NCI-H82 (cell line): ENCODE measurements at regions not wholly inside any gene's neighbourhood (a gene's known extent, or its start where the extent isn't known, plus 50 kb on each side); places are given as distances from the start of the nearest gene placed in this dataset.

Source experiments
- DNase-seq: peaks from one replicate; lab custom pipeline; 2025; lab: John Stamatoyannopoulos, UW

GRCh38 chr12:19572920-19573558 lies 133.7 kb downstream of the AEBP2 start:
- DNase-seq: peak; percentile 83

GRCh38 chr12:19573866-19574265 lies 134.6 kb downstream of the AEBP2 start:
- DNase-seq: no peak

- peak; percentile 90 for DNase-seq
Observed at GRCh38 chr12:19574601-19575000, 135.3 kb downstream of the AEBP2 start.

DNA sequence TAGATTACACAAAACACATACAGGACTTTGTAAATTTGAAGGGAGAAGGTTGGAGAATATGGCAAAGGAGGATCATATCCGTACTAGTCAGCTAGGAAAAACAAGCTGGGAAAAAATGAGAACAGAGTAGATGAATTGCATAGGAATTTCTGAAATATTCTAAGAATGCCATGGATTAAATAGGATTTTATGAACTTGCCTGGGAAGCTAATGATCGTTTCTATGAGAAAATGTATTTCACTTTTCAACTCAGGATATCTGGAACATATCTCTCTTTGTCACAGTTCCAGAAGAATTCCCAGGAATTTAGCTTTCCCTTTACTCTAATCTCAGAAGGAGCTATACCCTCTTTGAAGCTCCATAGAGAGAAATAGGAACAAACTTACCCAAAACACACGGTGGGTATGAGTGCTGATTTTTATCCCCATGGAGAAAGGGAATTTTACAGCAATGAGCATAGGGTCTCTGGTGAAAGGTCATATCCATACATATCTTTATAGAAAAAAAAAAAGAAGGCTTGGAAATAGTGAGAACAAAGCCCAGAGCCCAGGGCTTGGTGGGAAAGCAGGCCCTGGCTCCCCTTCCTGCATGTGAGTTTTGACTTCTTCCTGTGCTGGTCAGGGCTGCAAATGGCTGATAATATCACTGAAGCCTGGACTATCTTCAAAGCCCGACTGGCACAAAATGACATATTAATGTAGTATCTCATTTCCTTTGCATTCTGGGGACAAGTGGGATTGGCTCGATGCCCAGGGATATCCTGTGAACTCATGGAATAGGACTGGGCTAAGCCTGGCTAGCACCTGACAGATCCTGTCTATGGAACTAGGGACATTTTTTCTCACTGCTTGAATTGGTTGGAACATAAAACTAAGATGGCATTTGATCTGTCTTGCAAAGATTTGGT lies 136.3 kb downstream of the AEBP2 start:
- peak; percentile 46 for DNase-seq

DNA sequence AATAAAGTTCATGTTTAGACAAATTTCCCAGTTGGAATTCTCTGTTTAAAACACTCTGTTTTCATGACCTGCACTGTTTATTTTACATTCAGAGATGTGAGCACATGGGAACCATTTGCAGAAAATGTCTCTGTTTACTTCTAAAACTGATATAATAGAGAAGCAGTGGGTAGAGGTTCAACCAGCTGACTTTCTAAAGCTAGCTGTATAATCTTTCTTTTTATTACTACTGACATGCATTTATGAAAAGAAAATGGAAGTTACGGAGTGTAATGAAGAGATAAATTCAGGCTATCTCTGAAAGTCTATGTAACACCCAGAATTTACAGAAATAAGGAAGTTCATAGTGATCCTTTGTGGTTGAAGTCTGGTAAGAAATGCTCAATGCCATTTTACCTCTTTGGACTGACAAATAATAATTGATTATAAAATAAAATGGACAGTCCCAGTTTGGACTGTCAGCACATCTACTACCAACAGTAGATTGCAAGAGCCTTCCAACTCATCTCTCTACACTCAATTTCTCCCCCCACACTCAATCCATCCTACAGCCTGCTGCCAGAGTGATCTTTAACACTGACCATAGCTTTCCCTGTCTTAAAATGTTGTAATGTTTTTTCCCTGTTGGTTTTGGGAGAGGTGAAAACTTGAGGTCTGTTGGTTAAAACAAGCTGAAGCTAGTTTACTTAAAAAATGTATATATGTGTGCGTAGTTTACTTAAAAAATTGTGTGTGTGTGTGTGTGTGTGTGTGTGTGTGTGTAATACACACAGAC lies 137.4 kb downstream of the AEBP2 start:
- no peak for DNase-seq

DNA sequence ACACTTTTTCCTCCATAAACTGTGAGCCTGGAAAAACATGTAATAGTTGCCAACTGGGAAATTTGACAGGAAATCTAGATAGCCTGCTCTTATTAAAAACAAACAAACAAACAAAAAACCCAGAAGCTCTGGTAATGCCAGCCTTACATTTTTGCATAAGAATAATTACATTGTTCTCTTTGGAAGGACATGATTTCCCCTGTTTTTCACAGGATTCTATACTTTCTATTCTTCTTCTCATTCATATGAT lies 137.9 kb downstream of the AEBP2 start:
- DNase-seq: no peak

DNA sequence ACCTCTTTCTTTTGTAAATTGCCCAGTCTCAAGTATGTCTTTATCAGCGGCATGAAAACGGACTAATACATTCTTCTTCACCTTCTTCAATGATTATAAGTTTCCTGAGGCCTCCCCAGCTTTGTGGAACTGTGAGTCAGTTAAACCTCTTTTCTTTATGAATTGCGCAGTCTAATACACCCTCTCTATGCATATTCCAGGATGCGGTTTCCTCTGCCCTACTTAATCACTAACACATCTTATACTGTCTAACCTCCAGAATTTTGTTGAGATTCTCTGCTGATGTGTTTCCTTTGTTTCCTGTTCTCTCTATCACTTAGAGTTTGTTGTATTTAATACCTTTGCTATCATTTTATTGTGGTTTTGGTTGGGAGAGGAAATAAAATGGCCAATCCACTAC lies 145.4 kb downstream of the AEBP2 start:
- no peak for DNase-seq

DNA sequence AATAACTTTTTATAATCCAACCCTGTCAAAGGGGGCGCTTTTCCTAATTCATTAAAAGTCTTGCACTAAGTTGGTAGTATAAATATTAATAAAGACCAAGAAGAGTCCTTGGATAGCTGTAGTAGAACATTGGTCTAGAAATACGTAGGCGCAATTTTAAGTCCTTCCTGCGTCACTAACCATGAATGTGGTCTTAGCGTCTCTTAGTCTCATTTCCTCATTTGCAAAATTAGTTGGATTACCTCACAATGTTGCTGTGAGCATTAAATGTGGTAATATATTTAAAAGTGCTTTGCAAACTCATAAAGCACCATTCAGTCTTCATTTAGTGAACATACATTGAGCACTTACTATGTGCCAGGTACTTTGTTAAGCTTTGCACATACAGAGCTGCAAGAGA lies 149.7 kb downstream of the AEBP2 start:
- no peak for DNase-seq

GRCh38 chr12:19591951-19592350 lies 152.7 kb downstream of the AEBP2 start:
- no peak for DNase-seq

- DNase-seq: no peak
Observed at GRCh38 chr12:19596434-19597166, 157.3 kb downstream of the AEBP2 start.

GRCh38 chr12:19597167-19598026 lies 158.1 kb downstream of the AEBP2 start:
- DNase-seq: peak; percentile 80

DNA sequence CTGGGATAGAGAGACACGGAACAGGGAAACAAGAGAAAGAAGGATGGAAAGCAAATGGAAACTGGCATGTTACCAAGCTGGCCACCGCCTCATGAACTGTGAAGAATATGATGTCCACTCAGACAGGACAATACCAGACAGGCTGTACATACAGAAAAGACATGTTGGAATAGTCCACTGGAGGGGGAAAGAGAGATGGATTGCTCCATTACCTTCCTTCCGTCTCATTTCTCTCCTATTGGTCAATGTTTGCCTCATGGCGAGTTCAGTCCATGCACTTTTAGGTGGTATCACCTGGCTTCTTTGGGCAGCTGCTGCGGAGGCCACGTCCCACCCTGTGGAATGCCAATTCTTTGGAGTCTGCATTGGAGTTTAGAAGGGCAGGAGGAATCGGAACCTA lies 166.4 kb downstream of the AEBP2 start:
- no peak for DNase-seq

DNA sequence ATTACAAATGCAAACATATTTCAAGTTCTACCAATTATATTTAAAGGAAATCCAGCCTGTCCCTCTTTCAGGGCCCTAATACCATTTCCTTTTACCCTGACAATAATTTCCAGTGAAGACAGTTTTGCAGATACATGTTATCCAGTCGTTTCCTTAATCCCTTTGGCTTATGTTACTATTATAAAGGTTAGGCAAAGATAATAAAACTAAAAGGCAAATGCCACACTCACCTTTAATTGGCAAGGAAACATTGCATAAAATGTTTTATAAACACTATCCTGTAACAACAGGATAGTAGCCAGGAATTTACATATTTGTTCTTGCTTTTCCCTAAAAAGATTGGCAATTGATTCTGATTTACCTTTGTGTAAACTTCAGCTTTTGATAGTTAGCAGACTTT lies 168.7 kb downstream of the AEBP2 start:
- DNase-seq: no peak

DNA sequence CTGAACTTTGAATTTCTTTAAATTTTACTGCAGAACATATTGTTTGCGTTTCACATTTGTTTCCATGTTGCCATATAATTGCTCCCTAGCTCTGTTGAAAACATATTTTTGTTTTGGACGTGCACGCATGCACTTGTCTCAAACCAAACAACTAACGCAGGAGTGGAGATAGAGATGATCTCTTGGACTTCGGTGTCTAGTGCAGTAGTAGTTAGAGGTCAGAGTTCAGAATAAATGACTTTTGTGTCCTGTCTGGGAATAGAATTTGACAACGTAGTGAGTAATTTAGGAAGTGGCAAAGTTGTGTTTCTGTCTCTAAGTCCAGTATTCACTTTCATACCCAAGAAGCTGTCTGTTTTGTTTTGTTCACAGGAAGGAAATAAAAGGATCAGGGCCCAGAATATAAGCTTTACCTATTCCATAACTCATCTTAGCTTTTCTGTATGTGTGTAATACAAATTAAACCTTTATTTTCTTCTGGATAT lies 173.8 kb downstream of the AEBP2 start:
- no peak for DNase-seq

DNA sequence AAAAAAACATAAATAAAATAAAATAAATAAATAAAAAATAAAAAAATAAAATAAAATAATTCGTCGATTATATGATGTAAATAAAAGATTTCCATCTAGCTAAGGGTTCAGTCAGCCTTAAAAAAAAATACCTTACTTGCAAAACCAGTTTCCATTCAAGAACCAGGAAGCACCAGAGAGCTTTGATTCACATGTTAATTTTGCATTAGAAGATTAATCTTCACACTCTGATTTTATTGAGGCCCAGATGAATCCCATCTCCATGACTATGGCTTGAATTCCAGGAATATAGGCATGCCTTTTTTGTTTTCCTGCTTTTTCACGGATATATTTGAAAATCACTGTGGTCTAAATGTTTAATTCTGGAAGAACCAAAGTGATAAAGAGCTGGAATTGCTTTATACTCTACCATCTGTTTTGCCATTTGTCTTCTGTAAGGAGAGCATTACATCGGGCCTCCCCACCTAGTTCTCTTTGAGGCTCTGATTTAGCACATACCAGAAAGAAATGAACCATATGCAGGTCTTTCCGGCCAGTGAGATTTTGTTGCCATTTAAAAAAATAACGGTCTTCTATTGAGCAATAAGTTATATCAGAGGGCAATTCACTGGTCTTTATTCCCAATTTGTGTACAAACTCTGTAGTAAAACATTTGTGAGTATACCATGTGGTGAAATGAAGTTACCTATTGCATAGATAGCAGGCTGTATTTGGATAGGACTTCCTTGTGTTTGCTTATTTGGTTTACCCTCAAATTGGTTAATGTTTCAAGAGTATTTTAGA lies 175.5 kb downstream of the AEBP2 start:
- DNase-seq: no peak

DNA sequence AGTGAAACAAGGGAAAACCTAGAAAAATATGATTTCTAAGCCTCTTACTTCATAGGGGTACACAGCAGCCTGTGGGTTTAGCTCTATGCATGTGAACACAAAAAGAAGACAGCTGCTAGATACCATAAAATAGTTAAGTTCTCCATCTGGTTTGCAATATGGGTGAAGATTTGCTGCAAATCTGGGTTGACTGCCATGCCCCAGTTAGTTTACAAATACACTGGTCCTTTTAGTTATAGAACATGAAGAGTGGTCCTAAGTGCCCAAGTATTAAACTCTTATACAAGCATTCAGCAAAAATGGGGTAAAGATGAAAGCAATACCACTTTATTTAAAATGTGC lies 176.1 kb downstream of the AEBP2 start:
- no peak for DNase-seq

DNA sequence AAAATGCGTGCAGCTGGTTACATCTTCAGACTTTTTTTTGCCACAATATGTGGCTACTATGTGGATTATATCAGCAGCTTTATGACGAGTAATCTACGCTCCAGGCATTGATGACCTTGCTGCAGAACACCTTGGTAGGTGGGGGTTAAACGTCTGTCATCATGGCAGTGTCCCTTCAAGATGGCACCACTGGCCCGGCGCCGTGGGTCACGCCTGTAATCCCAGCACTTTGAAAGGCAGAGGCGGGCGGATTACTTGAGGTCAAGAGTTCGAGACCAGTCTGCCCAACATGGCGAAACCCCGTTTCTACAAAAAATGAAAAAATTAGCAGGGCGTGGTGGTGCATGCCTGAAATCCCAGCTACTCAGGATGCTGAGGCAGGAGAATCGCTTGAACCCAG lies 177.5 kb downstream of the AEBP2 start:
- DNase-seq: no peak

DNA sequence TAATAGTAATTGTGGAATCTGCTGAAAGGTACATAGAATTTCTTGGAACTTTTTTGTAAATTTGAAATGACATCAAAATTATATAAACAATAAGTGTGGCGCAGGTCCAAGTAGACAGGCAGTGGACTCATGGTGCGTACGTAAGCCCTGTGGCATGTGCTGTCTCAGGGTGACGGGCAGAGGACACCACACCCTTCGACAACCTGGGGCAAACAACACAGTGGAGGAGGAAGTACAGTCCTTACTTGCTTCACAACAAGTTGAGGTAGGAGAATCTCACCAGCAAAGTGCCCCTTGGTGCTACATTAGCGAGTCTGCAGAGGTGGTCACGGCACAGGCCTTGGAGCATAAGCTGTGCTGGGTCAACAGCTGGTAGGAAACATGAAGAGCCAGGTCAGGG lies 180.9 kb downstream of the AEBP2 start:
- no peak for DNase-seq

DNA sequence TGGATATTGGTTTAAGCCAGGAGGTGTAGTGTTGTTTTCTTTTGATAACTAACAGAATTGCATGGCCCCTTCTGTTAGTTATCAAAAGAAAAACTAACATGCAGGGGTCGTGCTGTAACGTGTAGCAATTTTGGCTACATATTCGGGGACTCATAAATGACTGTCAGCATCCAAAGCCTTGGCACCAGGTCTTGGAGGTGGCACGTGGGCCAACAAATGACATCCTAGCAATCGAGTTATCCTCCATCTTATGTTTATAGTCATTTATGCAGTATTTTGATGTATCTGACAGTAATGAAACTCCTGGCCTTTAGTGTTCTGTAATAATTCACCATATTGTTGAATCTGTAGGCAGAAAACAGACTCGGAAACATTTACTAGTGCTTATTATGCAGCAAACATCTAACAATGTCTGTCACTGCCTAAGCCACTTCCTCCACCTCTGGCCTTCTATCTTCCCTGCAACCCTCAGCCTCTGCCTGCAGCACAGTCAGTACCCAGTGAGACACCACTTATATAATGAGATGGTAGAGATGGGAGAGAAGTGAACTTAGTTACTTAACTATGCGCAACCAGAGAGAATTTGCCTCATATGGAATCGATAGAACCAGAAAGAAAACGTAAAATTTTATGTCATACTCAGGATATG lies 184.6 kb downstream of the AEBP2 start:
- DNase-seq: no peak

GRCh38 chr12:19624491-19624890 lies 185.2 kb downstream of the AEBP2 start:
- no peak for DNase-seq
